Esophagus squamous epithelium (tissue), 4 donors: ENCODE measurements at regions not wholly inside any gene's neighbourhood (a gene's known extent, or its start where the extent isn't known, plus 50 kb on each side); places are given as distances from the start of the nearest gene placed in this dataset.

Experiments used
- POLR2A ChIP-seq, 4 donors: fragments of 450-650 bp; IDR thresholded peaks; one replicate each; pipeline ENCODE4 v1.6.1; 2017; ENCODE audit warnings: antibody characterized with exemption in 4 of 4, mild to moderate bottlenecking in 4 of 4, moderate library complexity in 3 of 4
- TF ChIP-seq, protein P1 (sequence below), 6 experiments: fragments of 450-650 bp in 4 of 6; fragments of 200-600 bp in 2 of 6; sonication (generic) in 2 of 6; IDR thresholded peaks; one replicate each; pipeline ENCODE4 v1.5.1; 2016 to 2019; ENCODE audit warnings: antibody characterized with exemption in 6 of 6, mild to moderate bottlenecking in 4 of 6, moderate library complexity in 4 of 6

DNA sequence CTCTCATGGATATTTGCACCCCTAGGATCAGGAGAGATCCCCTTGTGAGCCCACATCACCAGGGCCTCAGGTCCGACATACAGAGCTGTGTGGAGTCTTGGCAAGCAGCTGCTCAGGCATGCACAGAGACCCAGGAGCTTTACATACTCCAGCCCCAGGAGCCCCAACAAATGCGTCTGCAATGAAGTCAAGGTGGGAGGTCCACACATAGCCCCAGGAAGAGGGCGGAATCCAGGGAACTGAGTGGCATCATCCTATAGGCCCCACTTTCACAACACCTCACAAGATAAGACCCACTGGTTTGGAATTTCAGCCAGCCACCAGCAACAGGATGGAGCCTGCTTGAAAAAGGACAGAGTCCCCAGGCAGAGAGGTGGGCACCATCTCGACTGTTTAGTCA is 106.7 kb downstream of the LSMEM1 start:
- TF ChIP-seq, protein P1, sequence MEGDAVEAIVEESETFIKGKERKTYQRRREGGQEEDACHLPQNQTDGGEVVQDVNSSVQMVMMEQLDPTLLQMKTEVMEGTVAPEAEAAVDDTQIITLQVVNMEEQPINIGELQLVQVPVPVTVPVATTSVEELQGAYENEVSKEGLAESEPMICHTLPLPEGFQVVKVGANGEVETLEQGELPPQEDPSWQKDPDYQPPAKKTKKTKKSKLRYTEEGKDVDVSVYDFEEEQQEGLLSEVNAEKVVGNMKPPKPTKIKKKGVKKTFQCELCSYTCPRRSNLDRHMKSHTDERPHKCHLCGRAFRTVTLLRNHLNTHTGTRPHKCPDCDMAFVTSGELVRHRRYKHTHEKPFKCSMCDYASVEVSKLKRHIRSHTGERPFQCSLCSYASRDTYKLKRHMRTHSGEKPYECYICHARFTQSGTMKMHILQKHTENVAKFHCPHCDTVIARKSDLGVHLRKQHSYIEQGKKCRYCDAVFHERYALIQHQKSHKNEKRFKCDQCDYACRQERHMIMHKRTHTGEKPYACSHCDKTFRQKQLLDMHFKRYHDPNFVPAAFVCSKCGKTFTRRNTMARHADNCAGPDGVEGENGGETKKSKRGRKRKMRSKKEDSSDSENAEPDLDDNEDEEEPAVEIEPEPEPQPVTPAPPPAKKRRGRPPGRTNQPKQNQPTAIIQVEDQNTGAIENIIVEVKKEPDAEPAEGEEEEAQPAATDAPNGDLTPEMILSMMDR (IDR thresholded peaks at IDR 0.05) = no peak
- TF ChIP-seq POLR2A (IDR thresholded peaks at IDR 0.05) = no peak
